B cell (primary cell): ENCODE measurements at regions not wholly inside any gene's neighbourhood (a gene's known extent, or its start where the extent isn't known, plus 50 kb on each side); places are given as distances from the start of the nearest gene placed in this dataset.
"Not testable (repeated sequence)": the region's sequence is repeated elsewhere in the genome, so short reads cannot be mapped to it uniquely, and the experiment has no call there.

Source experiments
- ATAC-seq: fragments of 200-7000 bp; cut with Tn5 transposase; one replicate; pipeline ENCODE4 v1.10.0; 2021; ENCODE audit warnings: low read depth, mild to moderate bottlenecking, moderate number of reproducible peaks, moderate library complexity
- CTCF ChIA-PET: fragments of 350-600 bp; sonication (Branson Sonifier 250); formaldehyde crosslinking; loops from one replicate; lab custom pipeline; 2021; ENCODE audit warnings: antibody characterized with exemption, inconsistent platforms; lab: Charles Lee
- POLR2A ChIA-PET: fragments of 350-600 bp; sonication (Branson Sonifier 250); formaldehyde crosslinking; loops from one replicate; lab custom pipeline; 2021; ENCODE audit warnings: antibody characterized with exemption; lab: Charles Lee
- DNase-seq: peaks from one replicate; pipeline ENCODE4 v3.0.0; 2013
- H2AFZ ChIP-seq: 2 replicates; pipeline ENCODE4 v1.6.1; 2012; ENCODE audit warnings: mild to moderate bottlenecking, low read depth, low read length; ENCODE audit not compliant: insufficient read depth, poor library complexity, severe bottlenecking
- H3K27ac ChIP-seq, 2 donors: 1 replicate in 1 of 2; 2 replicates in 1 of 2; pipeline ENCODE4 v1.5.1; 2012 to 2013; ENCODE audit warnings: low read length in 2 of 2, mild to moderate bottlenecking in 2 of 2, moderate library complexity in 1 of 2
- H3K27me3 ChIP-seq, 4 experiments: fragments of 200-600 bp in 1 of 4; sonication (generic) in 1 of 4; replicated peaks in 1 of 4; 1 replicate in 2 of 4; 2 replicates in 2 of 4; pipeline versions ENCODE4 v1.6.1 to v1.7.0; 2013 to 2016; ENCODE audit warnings: low read length in 3 of 4, mild to moderate bottlenecking in 2 of 4, mixed read lengths in 1 of 4, moderate library complexity in 1 of 4; ENCODE audit not compliant: insufficient read depth in 4 of 4, control insufficient read depth in 3 of 4; ENCODE audit errors: control extremely low read depth in 1 of 4
- H3K36me3 ChIP-seq, 2 experiments: replicated peaks in 1 of 2; 1 replicate in 1 of 2; 2 replicates in 1 of 2; pipeline versions ENCODE4 v1.6.1 to v1.7.1; 2013; ENCODE audit warnings: low read length in 1 of 2; ENCODE audit not compliant: insufficient read depth in 2 of 2, control insufficient read depth in 1 of 2; ENCODE audit errors: control extremely low read depth in 1 of 2, extremely low read depth in 1 of 2
- H3K4me1 ChIP-seq, 2 donors: fragments of 200-600 bp in 1 of 2; sonication (generic) in 1 of 2; 1 replicate in 1 of 2; 2 replicates in 1 of 2; pipeline versions ENCODE4 v1.5.1 to v1.6.1; 2013 to 2017; ENCODE audit warnings: low read length in 2 of 2; ENCODE audit not compliant: control insufficient read depth in 2 of 2, insufficient read depth in 2 of 2
- H3K4me2 ChIP-seq: replicated peaks from 2 replicates; pipeline ENCODE3; 2012; ENCODE audit warnings: mild to moderate bottlenecking, low read depth, low read length; ENCODE audit not compliant: poor library complexity, severe bottlenecking
- H3K4me3 ChIP-seq, 5 experiments: fragments of 200-600 bp in 1 of 5; sonication (generic) in 1 of 5; 1 replicate in 3 of 5; 2 replicates in 2 of 5; pipeline versions ENCODE4 v1.5.1 to v1.7.0; 2011 to 2016; ENCODE audit warnings: low read length in 4 of 5, mild to moderate bottlenecking in 4 of 5, low read depth in 2 of 5, control low read depth in 1 of 5, moderate library complexity in 1 of 5; ENCODE audit not compliant: insufficient read depth in 1 of 5; ENCODE audit errors: control extremely low read depth in 1 of 5, extremely low read depth in 1 of 5
- H3K79me2 ChIP-seq: fragments of 200-600 bp; sonication (generic); one replicate; pipeline ENCODE4 v1.6.0; 2016; ENCODE audit warnings: low read length; ENCODE audit not compliant: control insufficient read depth, insufficient read depth
- H3K9ac ChIP-seq: fragments of 200-600 bp; sonication (generic); 2 replicates; pipeline ENCODE4 v1.6.1; 2017; ENCODE audit warnings: mild to moderate bottlenecking, low read length, moderate library complexity
- H3K9me3 ChIP-seq, 3 donors: one replicate each; pipeline versions ENCODE4 v1.6.1 to v1.7.1; 2013; ENCODE audit warnings: low read length in 2 of 3; ENCODE audit not compliant: control insufficient read depth in 2 of 3, insufficient read depth in 1 of 3; ENCODE audit errors: control extremely low read depth in 1 of 3
- H4K20me1 ChIP-seq: 2 replicates; pipeline ENCODE4 v1.6.0; 2012; ENCODE audit warnings: mild to moderate bottlenecking, low read length; ENCODE audit not compliant: insufficient read depth, control insufficient read depth, poor library complexity, severe bottlenecking
- H3K27ac Mint-ChIP-seq: one replicate; pipeline ENCODE4 v1.8.0; 2021; ENCODE audit warnings: mixed read lengths
- H3K27me3 Mint-ChIP-seq: one replicate; pipeline ENCODE4 v1.8.0; 2021; ENCODE audit warnings: mixed read lengths
- H3K4me1 Mint-ChIP-seq: one replicate; pipeline ENCODE4 v1.8.0; 2021; ENCODE audit warnings: mixed read lengths
- H3K4me3 Mint-ChIP-seq: one replicate; pipeline ENCODE4 v1.8.0; 2021; ENCODE audit warnings: mixed read lengths
- H3K9me3 Mint-ChIP-seq: one replicate; pipeline ENCODE4 v1.8.0; 2022; ENCODE audit warnings: mixed read lengths; ENCODE audit not compliant: insufficient read depth
- CTCF ChIP-seq: fragments of 200-600 bp; IDR thresholded peaks from one replicate; pipeline ENCODE4 v1.8.0; 2022; ENCODE audit warnings: antibody characterized with exemption, mild to moderate bottlenecking
- WGBS: methylation state at CpG from one replicate; pipeline ENCODE4 v1.1.5; 2013; ENCODE audit warnings: missing lambda C conversion rate; ENCODE audit not compliant: insufficient coverage; 5-methylcytosine and 5-hydroxymethylcytosine counted together
- intact Hi-C: fragments of 100-400 bp; cut with micrococcal nuclease; formaldehyde crosslinking; loops from one replicate; pipeline ENCODE4 v1.10.0; 2022

GRCh38 chr13:21263909-21264308 lies 87.5 kb downstream of the MRPL57 start:
- H3K27ac Mint-ChIP-seq, POLR2A ChIA-PET: not testable (repeated sequence)

GRCh38 chr13:21268485-21268884 lies 92.0 kb downstream of the MRPL57 start:
- H2AFZ ChIP-seq, H3K4me3 ChIP-seq, ATAC-seq, H3K4me1 ChIP-seq, DNase-seq, H4K20me1 ChIP-seq, H3K27me3 ChIP-seq, H3K79me2 ChIP-seq, H3K36me3 ChIP-seq, H3K27me3 Mint-ChIP-seq, H3K27ac Mint-ChIP-seq, H3K4me2 ChIP-seq, H3K4me1 Mint-ChIP-seq, CTCF ChIA-PET, H3K27ac ChIP-seq, POLR2A ChIA-PET, H3K9ac ChIP-seq, H3K9me3 ChIP-seq, H3K9me3 Mint-ChIP-seq, intact Hi-C loops, H3K4me3 Mint-ChIP-seq: not testable (repeated sequence)
- WGBS, result no CpG with 5 or more reads among the region's 1 CpG
- TF ChIP-seq CTCF, result peak; percentile 37

More at GRCh38 chr13:21263909-21264308, 87.5 kb downstream of the MRPL57 start:
- H3K27ac ChIP-seq, intact Hi-C loops, H3K4me1 Mint-ChIP-seq, H4K20me1 ChIP-seq, H3K4me1 ChIP-seq, H3K4me3 Mint-ChIP-seq, H3K9me3 Mint-ChIP-seq, H3K36me3 ChIP-seq, H3K4me2 ChIP-seq, H3K79me2 ChIP-seq, H2AFZ ChIP-seq, H3K4me3 ChIP-seq, ATAC-seq, DNase-seq, H3K27me3 ChIP-seq, H3K9ac ChIP-seq, H3K9me3 ChIP-seq, H3K27me3 Mint-ChIP-seq, CTCF ChIA-PET: not testable (repeated sequence)
- no CpG with 5 or more reads among the region's 4 CpGs for WGBS

GRCh38 chr13:21272439-21272838 lies 96.0 kb downstream of the MRPL57 start:
- intact Hi-C loops, H3K4me3 Mint-ChIP-seq, H3K4me2 ChIP-seq, H3K27me3 Mint-ChIP-seq, CTCF ChIA-PET, H3K79me2 ChIP-seq, H3K36me3 ChIP-seq, POLR2A ChIA-PET, DNase-seq, H3K9me3 ChIP-seq, H3K9me3 Mint-ChIP-seq, ATAC-seq, H3K27ac ChIP-seq, H2AFZ ChIP-seq, H4K20me1 ChIP-seq, H3K27ac Mint-ChIP-seq, H3K27me3 ChIP-seq, H3K4me3 ChIP-seq, H3K4me1 ChIP-seq, H3K4me1 Mint-ChIP-seq, H3K9ac ChIP-seq: not testable (repeated sequence)
- 95% methylated on average over 2 of the region's 6 CpGs for WGBS

- H3K27ac Mint-ChIP-seq, intact Hi-C loops, POLR2A ChIA-PET, H3K27me3 ChIP-seq, H3K9me3 ChIP-seq, H2AFZ ChIP-seq, H3K9ac ChIP-seq, H3K27ac ChIP-seq, DNase-seq, H3K4me2 ChIP-seq, H4K20me1 ChIP-seq, H3K36me3 ChIP-seq, H3K4me3 Mint-ChIP-seq, ATAC-seq, CTCF ChIA-PET, H3K4me3 ChIP-seq, H3K4me1 Mint-ChIP-seq, H3K79me2 ChIP-seq, H3K27me3 Mint-ChIP-seq, H3K9me3 Mint-ChIP-seq, H3K4me1 ChIP-seq: not testable (repeated sequence)
- 82% methylated on average over 3 of the region's 4 CpGs for WGBS
Measured at GRCh38 chr13:21274457-21274856, 98.0 kb downstream of the MRPL57 start.
